ENCODE measurements at regions not wholly inside any gene's neighbourhood (a gene's known extent, or its start where the extent isn't known, plus 50 kb on each side); places are given as distances from the start of the nearest gene placed in this dataset.

GRCh38 chr17:36707904-36708303, 106.5 kb downstream of the MRM1 start:
- Histone ChIP-seq H3K9me3 (no peaks in the 10 kb centered on the region), H3K27me3 (peaks cover 28% of the 10 kb centered on the region), H3K36me3 (no peaks in the 10 kb centered on the region), H3K27ac (no peak overlapping the region), H3K4me1 (peaks cover 4% of the 10 kb centered on the region), H3K4me3 (no peak overlapping the region)
- no peak for DNase-seq (ENCODE audit: low spot score in 2 of 2)
- 96% methylated on average over 3 of the region's 3 CpGs for WGBS
- TF ChIP-seq POLR2A (IDR thresholded peaks at IDR 0.05) (no peak), EP300 (IDR thresholded peaks at IDR 0.05) (no peak), POLR2AphosphoS5 (IDR thresholded peaks at IDR 0.05) (no peak)
- TF ChIP-seq, protein P1, sequence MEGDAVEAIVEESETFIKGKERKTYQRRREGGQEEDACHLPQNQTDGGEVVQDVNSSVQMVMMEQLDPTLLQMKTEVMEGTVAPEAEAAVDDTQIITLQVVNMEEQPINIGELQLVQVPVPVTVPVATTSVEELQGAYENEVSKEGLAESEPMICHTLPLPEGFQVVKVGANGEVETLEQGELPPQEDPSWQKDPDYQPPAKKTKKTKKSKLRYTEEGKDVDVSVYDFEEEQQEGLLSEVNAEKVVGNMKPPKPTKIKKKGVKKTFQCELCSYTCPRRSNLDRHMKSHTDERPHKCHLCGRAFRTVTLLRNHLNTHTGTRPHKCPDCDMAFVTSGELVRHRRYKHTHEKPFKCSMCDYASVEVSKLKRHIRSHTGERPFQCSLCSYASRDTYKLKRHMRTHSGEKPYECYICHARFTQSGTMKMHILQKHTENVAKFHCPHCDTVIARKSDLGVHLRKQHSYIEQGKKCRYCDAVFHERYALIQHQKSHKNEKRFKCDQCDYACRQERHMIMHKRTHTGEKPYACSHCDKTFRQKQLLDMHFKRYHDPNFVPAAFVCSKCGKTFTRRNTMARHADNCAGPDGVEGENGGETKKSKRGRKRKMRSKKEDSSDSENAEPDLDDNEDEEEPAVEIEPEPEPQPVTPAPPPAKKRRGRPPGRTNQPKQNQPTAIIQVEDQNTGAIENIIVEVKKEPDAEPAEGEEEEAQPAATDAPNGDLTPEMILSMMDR (IDR thresholded peaks at IDR 0.05), result no peak

DNA sequence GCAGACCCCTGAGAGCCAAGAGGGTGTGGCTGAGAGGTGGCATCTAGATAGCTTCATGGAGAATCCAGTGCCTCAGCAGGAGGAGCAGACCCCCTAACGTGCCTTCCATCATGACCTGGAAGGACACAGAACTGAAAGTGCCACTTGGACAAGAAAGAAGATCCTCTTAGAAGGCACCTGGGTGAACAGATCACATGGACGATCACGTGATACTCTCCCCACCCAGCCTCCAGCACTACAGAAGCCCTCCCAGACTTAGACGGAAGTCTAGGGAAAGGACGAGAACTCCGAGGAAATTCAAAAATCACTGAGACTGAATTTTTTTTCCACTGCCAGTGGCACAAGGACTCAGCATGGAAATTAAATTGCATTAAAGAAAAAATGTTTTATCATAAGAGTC, 113.4 kb downstream of the MRM1 start:
- H3K9me3 ChIP-seq, result no peaks in the 10 kb centered on the region

GRCh38 chr17:36715951-36716350, 114.6 kb downstream of the MRM1 start:
- WGBS, result 73% methylated on average over 7 of the region's 7 CpGs
- TF ChIP-seq EP300 (IDR thresholded peaks at IDR 0.05) (no peak), POLR2AphosphoS5 (IDR thresholded peaks at IDR 0.05) (no peak), POLR2A (IDR thresholded peaks at IDR 0.05) (no peak)
- TF ChIP-seq, protein P1 (IDR thresholded peaks at IDR 0.05), result no peak
- no peak overlapping the region for H3K27ac ChIP-seq

More for the DNA sequence above, 113.4 kb downstream of the MRM1 start:
- WGBS, result 89% methylated on average over 6 of the region's 6 CpGs
- no peak for TF ChIP-seq EP300 (IDR thresholded peaks at IDR 0.05)
- no peak for TF ChIP-seq POLR2A (IDR thresholded peaks at IDR 0.05)
- TF ChIP-seq POLR2AphosphoS5 (IDR thresholded peaks at IDR 0.05), result no peak
- TF ChIP-seq, protein P1 (IDR thresholded peaks at IDR 0.05), result no peak
- Histone ChIP-seq H3K27ac (no peak overlapping the region), H3K4me3 (no peak overlapping the region), H3K4me1 (no peaks in the 10 kb centered on the region), H3K27me3 (peaks cover 14% of the 10 kb centered on the region), H3K36me3 (no peaks in the 10 kb centered on the region)
- DNase-seq (ENCODE audit: low spot score in 2 of 2), result no peak

DNA sequence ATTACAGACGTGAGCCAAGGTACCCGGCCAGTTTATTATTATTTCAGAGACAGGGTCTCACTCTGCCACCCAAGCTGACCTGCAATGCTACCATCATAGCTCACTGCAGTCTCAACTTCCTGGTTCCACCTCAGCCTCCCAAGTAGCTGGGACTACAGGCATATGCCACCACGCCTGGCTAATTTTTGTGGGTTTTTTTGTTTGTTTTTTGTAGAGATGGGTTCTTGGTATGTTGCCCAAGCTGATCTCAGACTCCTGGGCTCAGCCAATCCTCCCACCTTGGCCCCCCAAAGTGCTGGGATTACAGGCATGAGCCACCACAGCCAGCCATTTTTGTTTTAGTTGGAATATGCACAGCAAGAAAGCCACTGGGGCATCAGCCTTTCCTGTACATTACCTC, 115.7 kb downstream of the MRM1 start:
- no peak overlapping the region for H3K4me3 ChIP-seq
- WGBS, result 80% methylated on average over 3 of the region's 3 CpGs
- no peaks in the 10 kb centered on the region for H3K9me3 ChIP-seq
- peaks cover 6% of the 10 kb centered on the region for H3K4me1 ChIP-seq
- no peak for TF ChIP-seq POLR2A (IDR thresholded peaks at IDR 0.05)
- TF ChIP-seq POLR2AphosphoS5 (IDR thresholded peaks at IDR 0.05), result no peak
- TF ChIP-seq, protein P1 (IDR thresholded peaks at IDR 0.05), result no peak
- no peak for TF ChIP-seq EP300 (IDR thresholded peaks at IDR 0.05)
- no peak overlapping the region for H3K27ac ChIP-seq
- DNase-seq (ENCODE audit: low spot score in 2 of 2), result no peak
- H3K27me3 ChIP-seq, result peaks cover 14% of the 10 kb centered on the region
- no peaks in the 10 kb centered on the region for H3K36me3 ChIP-seq

More at GRCh38 chr17:36715951-36716350, 114.6 kb downstream of the MRM1 start:
- H3K4me1 ChIP-seq, result no peaks in the 10 kb centered on the region
- no peak for DNase-seq (ENCODE audit: low spot score in 2 of 2)
- no peaks in the 10 kb centered on the region for H3K9me3 ChIP-seq
- no peaks in the 10 kb centered on the region for H3K36me3 ChIP-seq
- H3K4me3 ChIP-seq, result no peak overlapping the region
- peaks cover 14% of the 10 kb centered on the region for H3K27me3 ChIP-seq

DNA sequence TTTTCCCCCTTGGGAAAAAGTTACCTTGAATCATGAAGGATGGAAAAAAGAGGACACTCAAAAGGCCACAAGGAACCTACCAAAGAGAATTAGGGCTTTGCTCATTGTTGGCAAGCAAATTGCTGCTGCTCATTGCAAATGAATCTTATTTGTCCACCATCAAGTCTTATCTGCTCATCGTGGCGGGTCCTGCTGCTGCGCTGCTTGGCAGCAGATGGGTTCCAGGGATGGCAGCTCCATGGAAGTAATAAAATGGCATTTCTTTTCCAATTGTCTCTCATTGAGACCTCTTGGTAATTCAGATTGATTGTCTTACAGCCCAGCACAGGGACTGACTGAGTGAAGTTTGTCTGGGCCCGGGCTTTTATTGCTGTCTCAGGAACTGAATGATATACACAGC, 118.7 kb downstream of the MRM1 start:
- DNase-seq (ENCODE audit: low spot score in 2 of 2), result no peak
- Histone ChIP-seq H3K9me3 (no peaks in the 10 kb centered on the region), H3K27me3 (peaks cover 12% of the 10 kb centered on the region), H3K4me1 (peaks cover 14% of the 10 kb centered on the region), H3K27ac (no peak overlapping the region), H3K36me3 (no peaks in the 10 kb centered on the region), H3K4me3 (no peak overlapping the region)
- TF ChIP-seq POLR2A (IDR thresholded peaks at IDR 0.05) (no peak), POLR2AphosphoS5 (IDR thresholded peaks at IDR 0.05) (no peak), EP300 (IDR thresholded peaks at IDR 0.05) (no peak)
- TF ChIP-seq, protein P1 (IDR thresholded peaks at IDR 0.05), result no peak
- WGBS, result 82% methylated on average over 4 of the region's 4 CpGs

Data from suprapubic skin (tissue), 4 donors.